ENCODE measurements at regions not wholly inside any gene's neighbourhood (a gene's known extent, or its start where the extent isn't known, plus 50 kb on each side); places are given as distances from the start of the nearest gene placed in this dataset.

DNA sequence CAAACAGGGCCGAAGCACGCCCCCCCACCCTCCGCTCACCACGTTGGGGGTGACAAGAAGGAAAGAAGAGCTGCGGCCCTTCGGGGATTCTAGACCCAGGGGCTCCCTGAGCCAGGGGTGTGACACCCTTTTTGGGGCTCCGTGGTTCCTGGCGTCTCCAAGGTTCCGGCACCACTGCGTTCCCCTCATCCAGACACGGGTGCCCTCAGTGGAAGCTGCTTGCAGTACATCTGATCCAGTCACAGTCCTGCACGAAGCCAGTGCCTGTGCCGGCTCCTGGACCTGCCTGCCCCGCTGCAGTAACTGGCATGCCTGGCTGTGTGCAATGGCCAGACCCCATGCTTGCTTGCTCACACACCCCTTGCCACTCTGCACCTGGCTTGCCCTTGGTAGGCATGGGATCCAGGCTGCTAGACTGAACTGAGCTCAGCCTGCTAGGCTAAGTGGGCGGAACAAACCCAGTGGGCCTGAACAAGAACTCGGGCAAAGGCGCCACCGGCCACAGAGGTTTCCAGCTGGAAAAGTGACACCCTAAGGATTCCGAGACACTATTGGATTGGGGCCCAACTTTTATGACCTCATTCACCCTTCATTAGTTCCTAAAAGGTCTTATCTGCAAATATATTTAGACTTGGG lies 420.4 kb upstream of the AGA start:
- Histone ChIP-seq H3K36me3 (ENCODE audit: insufficient read depth) (no peaks in the 10 kb centered on the region), H3K4me1 (ENCODE audit: low read depth, poor library complexity, severe bottlenecking) (no peaks in the 10 kb centered on the region), H3K27me3 (ENCODE audit: insufficient read depth, low read depth) (no peaks in the 10 kb centered on the region), H4K20me1 (ENCODE audit: insufficient read depth) (no peaks in the 10 kb centered on the region), H3K27ac (no peak overlapping the region), H3K4me2 (no peak overlapping the region), H3K9ac (no peak overlapping the region), H3K79me2 (ENCODE audit: insufficient read depth, low read depth) (no peaks in the 10 kb centered on the region), H2AFZ (ENCODE audit: low read depth) (no peak overlapping the region), H3K4me3 (IDR thresholded peaks at IDR 0.05; ENCODE audit: insufficient read depth, low read depth, low read length) (no peak overlapping the region)
- TF ChIP-seq CTCF (conservative IDR thresholded peaks at IDR 0.05; ENCODE audit: low read depth, low read length) = no peak

DNA sequence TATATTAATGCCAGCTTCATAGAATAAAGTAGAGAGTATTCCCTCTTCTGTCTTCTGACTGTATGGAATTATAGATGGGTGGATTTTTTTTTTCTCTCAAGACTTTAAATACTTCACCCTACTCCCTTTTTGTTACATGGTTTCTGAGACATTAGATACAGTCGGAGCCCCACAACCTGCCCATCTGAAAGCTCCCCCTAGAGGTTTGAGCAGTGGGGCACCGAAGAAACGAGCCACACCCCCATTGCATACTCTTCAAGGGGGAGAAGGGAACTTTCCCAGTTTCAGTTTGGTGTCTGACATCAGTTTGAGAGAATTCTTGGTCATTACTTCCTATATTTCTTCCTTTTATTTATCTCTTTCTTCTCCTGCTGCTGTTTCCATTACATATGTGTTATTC lies 437.6 kb upstream of the AGA start:
- no peak overlapping the region for H3K4me3 ChIP-seq (IDR thresholded peaks at IDR 0.05; ENCODE audit: insufficient read depth, low read depth, low read length)
- H3K27ac ChIP-seq = no peak overlapping the region
- no peaks in the 10 kb centered on the region for H4K20me1 ChIP-seq (ENCODE audit: insufficient read depth)
- no peaks in the 10 kb centered on the region for H3K79me2 ChIP-seq (ENCODE audit: insufficient read depth, low read depth)
- no peaks in the 10 kb centered on the region for H3K36me3 ChIP-seq (ENCODE audit: insufficient read depth)
- H2AFZ ChIP-seq (ENCODE audit: low read depth) = no peak overlapping the region
- no peak overlapping the region for H3K9ac ChIP-seq
- H3K4me2 ChIP-seq = no peak overlapping the region
- no peaks in the 10 kb centered on the region for H3K27me3 ChIP-seq (ENCODE audit: insufficient read depth, low read depth)
- no peak for TF ChIP-seq CTCF (conservative IDR thresholded peaks at IDR 0.05; ENCODE audit: low read depth, low read length)
- H3K4me1 ChIP-seq (ENCODE audit: low read depth, poor library complexity, severe bottlenecking) = no peaks in the 10 kb centered on the region

- no peaks in the 10 kb centered on the region for H3K27me3 ChIP-seq (ENCODE audit: insufficient read depth, low read depth)
- no peak overlapping the region for H3K4me3 ChIP-seq (IDR thresholded peaks at IDR 0.05; ENCODE audit: insufficient read depth, low read depth, low read length)
- TF ChIP-seq CTCF (conservative IDR thresholded peaks at IDR 0.05; ENCODE audit: low read depth, low read length) = no peak
Observed at GRCh38 chr4:177895136-177895535, 452.9 kb upstream of the AGA start.

DNA sequence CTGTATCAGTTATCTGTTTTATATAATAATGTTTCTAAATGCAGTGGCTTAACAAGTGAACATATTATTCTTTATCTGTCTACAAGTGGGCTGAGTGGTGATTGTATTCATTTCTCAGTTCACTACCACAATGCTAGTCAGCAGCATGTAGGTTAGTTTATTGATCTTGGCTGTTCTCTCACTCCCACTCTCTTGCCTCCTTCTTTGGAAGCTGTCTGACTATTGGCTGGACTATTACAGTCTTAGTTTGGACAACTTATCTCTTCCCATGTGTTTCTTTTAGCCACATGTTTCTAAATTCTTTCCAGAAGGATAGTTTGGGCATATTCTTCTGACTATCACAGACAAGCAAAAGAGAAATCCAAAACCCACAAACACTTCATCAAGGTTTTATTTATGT lies 459.5 kb upstream of the AGA start:
- H4K20me1 ChIP-seq (ENCODE audit: insufficient read depth) = no peaks in the 10 kb centered on the region
- H3K79me2 ChIP-seq (ENCODE audit: insufficient read depth, low read depth) = no peaks in the 10 kb centered on the region
- H3K9ac ChIP-seq = no peak overlapping the region
- H3K4me2 ChIP-seq = no peak overlapping the region
- H3K27ac ChIP-seq = no peak overlapping the region
- no peak overlapping the region for H3K4me3 ChIP-seq (IDR thresholded peaks at IDR 0.05; ENCODE audit: insufficient read depth, low read depth, low read length)
- H3K27me3 ChIP-seq (ENCODE audit: insufficient read depth, low read depth) = no peaks in the 10 kb centered on the region
- H2AFZ ChIP-seq (ENCODE audit: low read depth) = no peak overlapping the region
- no peaks in the 10 kb centered on the region for H3K36me3 ChIP-seq (ENCODE audit: insufficient read depth)
- no peaks in the 10 kb centered on the region for H3K4me1 ChIP-seq (ENCODE audit: low read depth, poor library complexity, severe bottlenecking)
- no peak for TF ChIP-seq CTCF (conservative IDR thresholded peaks at IDR 0.05; ENCODE audit: low read depth, low read length)

More at GRCh38 chr4:177895136-177895535, 452.9 kb upstream of the AGA start:
- Histone ChIP-seq H3K79me2 (ENCODE audit: insufficient read depth, low read depth) (no peaks in the 10 kb centered on the region), H3K27ac (no peak overlapping the region), H2AFZ (ENCODE audit: low read depth) (no peak overlapping the region), H3K36me3 (ENCODE audit: insufficient read depth) (no peaks in the 10 kb centered on the region), H3K4me1 (ENCODE audit: low read depth, poor library complexity, severe bottlenecking) (no peaks in the 10 kb centered on the region), H4K20me1 (ENCODE audit: insufficient read depth) (no peaks in the 10 kb centered on the region), H3K4me2 (no peak overlapping the region), H3K9ac (no peak overlapping the region)

Measured in KMS-11 (cell line).